MV-4-11 (cell line): ENCODE measurements at regions not wholly inside any gene's neighbourhood (a gene's known extent, or its start where the extent isn't known, plus 50 kb on each side); places are given as distances from the start of the nearest gene placed in this dataset.

ENCODE experiments used
- DNase-seq: peaks from one replicate; lab custom pipeline; 2025; lab: John Stamatoyannopoulos, UW

DNA sequence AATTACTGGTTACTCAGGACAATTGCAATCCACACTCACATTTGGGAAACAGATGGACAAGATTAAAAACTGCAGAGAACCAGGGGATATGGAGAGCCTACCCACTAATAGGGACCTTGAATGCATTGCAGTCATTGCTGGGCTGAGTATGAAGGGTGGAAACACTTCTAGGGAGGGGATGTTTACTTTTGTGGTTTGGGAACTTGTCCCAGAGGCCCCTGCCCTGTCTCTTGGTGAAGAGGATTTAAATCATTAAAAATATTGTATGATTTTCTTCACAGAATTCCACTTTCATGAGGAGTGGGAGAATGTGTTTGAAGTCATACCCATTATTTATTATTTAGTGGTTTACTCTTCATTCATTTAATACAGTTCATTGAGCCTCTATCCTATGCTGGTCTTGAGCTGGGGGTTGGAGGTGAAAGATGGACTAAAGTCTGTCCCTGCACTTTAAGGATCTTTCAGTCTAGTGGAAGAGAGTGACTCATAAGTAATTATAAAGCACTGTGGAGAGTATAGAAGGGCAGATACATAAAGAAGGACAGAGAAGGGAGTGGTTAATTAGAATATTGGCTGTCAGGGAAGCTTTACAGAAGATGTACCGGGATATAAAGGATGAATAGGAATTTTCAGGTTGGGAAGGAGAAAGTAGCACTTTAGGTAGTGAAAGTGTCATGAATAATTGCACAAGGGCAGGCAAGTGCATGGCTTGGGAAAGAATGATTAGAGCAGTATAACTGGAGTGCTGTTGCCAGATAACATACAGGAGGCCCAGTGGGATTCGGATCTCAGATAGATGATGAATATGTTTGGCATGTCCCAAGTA, 313.4 kb downstream of the LPIN1 start:
- DNase-seq, result peak; percentile 10

DNA sequence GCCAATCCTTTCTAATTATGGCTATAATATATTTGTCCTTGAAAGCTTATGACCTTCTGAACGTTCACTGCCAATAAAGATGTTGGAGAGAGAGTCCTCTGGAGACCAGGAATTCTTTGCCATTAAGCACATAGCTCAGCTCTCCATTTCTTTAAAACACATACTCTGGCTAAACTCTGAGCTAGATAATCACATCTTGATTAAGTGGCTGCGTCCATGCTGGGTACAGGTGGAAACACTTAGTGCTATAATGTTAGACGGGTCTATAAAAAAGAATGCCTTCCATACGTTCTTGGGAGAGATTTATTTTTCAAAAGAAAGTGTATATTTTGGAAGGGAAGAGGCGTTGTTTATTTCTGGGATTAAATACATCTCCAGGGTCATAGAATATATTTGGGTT, 314.5 kb downstream of the LPIN1 start:
- DNase-seq, result no peak

DNA sequence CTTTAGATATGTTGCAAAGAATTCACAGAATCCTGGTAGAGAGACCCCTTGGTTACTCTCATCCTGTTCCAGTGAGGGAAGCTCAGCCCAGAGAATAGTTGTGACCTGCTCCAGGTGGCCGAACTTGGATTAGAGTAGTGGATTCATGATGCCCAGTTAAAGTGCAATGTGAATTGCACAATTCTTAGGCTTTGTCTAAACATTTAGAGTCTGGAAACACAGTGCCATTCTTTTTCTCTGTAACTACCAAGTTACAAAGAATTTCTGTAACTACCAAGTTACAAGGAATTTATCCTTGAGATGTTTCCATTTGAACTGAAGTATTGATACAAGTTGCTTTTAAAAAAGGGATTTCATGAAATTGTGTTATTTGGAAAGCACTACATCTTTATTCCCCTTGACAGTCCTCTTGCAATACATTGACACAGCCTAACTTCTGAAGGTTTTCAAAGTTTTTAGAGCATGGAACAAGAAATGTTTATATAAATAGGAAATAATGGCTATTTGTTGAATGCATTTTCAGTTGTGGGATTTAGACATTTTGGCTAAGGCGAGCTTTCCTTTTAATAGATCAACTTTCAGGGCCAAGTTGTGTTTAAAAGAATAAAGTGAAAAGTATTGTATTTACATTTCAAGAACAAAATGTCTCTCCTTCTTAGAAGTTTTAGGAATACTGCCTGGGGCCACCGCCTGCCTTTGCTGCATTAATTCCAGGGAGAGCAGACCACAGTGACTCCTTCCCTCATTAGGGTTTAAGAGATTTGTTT, 315.0 kb downstream of the LPIN1 start:
- no peak for DNase-seq

DNA sequence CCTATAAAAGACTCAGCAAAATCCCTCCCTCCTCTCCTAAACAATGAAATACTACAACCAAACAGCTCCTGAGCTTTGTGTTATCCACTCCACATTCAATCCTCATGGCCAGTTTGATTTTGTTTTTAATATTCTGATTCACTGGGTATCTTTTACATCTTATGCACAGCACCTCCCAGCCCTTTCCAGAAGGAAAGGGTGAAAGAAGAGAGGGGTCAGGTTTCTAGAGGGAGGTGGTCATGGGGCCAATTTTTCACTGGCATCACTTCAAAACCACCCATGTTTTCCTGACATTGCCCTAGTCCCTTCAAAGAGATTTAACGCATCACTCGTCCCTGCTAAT, 315.6 kb downstream of the LPIN1 start:
- DNase-seq, result no peak

DNA sequence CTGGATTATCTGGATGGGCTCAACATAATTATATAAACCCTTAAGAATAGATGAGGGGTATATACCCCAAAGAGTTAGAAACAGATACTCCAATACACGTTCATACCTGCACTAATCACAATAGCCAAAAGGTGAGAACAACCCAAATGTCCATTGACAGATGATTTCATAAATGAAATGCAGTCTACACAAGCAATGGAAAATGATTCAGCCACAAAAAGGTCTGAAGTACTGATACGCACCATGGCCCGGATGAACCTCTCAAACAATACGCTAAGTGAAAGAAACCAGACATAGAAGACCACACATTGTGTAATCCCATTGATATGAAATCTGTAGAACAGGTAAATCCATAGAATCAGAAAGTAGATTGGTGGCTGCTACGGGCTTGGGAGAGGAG, 316.8 kb downstream of the LPIN1 start:
- no peak for DNase-seq

DNA sequence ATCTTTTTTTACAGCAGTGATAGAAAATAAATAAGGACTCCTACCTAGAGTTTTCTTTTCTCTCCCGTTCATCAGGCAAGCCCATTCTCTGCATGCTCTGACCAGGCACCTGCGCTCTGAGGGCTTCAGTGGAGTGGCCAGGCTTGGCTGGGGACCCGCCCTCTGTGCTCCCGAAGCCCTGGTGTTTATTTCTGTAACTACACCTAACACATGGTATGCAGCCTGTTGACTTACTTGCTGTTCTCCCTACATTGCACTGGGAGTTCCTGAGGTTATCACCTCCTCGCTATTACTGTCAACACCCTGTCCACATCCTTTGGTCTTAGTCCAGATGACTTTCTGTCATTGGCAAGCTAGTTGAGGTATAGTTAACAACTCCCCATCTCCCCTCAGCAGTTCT, 317.7 kb downstream of the LPIN1 start:
- DNase-seq, result no peak

DNA sequence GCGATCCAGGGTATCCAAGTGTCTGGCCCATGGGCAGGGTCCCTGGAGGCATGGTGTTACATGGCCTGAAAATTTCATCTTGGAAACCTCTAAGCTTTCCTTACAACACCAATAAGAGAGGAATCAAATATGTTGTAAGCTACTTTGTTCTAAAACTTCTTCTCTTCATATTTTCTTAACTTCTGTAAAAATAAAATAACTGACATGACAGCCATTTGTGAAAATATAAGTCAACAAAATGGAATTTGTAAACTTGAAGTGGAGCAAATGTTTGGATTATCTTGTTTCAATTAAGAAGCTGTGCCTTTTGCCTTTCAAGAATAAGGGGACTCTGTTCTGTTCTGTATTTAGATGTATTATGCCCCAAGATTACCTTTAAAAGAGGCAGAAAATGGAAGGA, 319.7 kb downstream of the LPIN1 start:
- DNase-seq, result no peak

DNA sequence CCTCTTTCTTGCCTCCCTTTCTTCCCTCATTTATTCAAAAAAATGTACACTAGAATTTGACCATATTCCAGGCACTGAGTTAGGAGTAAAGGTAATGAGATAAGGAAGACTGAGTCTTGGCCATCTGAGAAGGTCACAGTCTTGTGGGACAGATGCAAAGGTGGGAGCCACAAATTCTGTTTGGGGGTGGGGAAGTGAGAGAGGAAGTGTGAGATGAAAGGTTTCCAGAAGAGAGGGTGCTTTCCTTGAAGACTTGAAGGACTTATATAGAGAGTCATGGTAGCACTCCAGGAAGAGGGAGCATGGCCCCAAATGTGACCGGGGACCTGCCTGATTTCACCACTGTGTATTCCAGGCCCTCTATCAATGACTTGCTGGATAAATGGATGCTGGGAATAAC, 320.6 kb downstream of the LPIN1 start:
- DNase-seq, result peak; percentile 11

- no peak for DNase-seq
These were observed 322.5 kb downstream of the LPIN1 start for GRCh38 chr2:12068796-12069538.

GRCh38 chr2:12070153-12070552, 323.7 kb downstream of the LPIN1 start:
- no peak for DNase-seq

DNA sequence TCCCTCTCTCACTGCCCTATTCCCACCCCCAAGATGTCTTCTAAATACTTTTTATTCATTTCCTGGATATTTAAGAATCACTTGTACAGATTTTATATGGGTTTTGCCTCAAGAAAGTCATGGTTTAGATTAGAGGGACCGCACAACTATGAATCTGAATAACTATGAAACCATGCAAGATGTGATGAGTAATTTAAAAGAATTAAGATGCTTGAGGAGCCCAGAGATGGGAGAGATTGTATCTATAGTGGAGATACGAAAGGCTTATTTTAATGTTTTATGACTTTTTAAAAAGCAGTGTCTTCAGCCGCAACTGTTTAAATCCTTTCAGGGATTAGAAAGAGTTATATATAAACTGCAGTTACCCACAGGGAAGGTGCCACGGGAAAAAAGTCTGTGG, 324.1 kb downstream of the LPIN1 start:
- peak; percentile 42 for DNase-seq

- DNase-seq, result peak; percentile 85
These were observed 324.9 kb downstream of the LPIN1 start for GRCh38 chr2:12071318-12071717.

- no peak for DNase-seq
These were observed 326.9 kb downstream of the LPIN1 start for GRCh38 chr2:12073217-12073852.

DNA sequence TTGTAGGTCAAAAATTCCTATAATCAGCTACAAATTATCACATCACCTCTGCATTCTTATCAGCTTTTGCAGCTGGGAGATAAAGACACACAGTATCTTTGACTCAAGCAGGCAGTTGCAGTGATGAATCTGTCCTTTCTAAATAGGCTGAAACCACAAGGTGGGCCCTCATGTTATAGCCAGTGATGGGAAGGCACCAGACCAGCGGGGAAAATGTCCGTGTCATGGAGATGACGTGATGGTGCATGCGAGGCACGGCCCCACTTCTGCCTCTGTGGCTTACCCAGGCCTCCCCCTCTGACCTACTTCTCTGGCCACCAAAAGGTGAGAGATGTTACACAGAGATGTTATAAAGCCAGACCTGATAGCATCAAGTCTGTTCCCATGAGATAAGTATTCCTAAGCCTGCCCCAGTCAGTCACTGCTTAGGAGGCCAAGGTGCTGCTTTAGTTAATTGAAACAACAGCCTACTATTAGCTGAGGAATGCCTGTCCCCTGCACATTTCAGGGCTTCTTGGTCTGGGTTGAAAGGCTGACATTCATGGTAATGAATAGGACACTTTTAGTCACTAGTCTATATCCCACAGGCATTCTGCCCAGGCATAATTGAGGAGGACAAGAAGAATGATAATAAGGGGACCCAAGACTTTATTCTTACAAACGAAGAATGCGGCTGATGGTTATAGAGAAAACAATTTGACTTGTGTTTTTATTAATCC, 327.9 kb downstream of the LPIN1 start:
- no peak for DNase-seq

GRCh38 chr2:12074845-12075217, 328.4 kb downstream of the LPIN1 start:
- DNase-seq, result no peak

GRCh38 chr2:12075603-12076002, 329.2 kb downstream of the LPIN1 start:
- no peak for DNase-seq

DNA sequence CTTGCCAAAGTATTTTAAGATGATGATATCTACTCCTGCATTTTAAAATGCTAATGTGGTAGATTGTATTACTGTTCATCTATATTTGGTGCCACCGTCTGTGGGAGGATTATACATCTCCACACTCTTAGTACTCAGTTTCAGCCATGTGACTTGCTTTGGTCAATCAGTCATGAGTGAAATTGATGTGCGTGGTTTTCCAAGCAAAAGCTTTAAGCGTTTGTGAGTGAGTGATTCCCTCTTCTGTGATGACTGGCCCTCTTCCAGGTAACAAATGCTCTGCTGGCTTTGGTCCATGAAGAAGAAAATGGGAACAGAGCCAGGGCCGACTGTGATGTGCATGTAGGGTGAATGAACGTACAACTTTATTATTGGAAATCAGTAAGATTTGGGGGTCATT, 330.4 kb downstream of the LPIN1 start:
- DNase-seq, result peak; percentile 45

- no peak for DNase-seq
These were observed 333.9 kb downstream of the LPIN1 start for GRCh38 chr2:12080360-12080759.

DNA sequence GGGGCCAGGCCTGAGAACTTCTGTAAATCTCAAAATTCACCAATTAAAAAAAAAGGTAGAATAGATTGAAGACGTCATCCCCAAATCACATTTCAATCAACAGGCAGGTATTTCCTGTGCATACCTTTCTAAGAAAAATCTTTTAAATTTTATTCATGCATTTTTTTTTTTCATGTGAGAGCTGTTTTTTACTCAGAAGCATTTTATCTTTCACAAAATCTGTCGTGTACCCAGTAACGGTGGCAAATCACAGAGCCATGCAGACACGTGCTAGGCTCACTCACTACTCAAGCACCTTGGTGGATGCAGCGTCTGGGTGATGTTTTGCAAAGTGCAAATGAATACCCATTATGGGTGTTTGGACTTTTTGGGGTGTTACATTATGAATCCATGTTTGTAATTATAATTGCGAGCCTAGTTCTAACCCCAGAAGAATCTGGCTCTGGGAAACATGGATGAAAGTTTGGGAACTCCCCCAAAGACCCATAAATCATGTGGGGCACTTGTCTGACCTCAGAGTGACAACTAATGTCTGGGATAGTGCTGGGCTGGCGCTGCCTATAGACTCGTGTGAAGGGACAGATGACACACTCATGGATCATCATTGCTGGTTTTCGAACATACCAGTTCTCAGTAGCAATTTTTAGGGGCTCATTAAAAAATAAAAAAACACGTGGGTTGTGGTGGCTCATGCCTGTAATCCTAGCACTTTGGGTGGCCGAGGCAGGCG, 335.2 kb downstream of the LPIN1 start:
- no peak for DNase-seq

- no peak for DNase-seq
These were observed 336.7 kb downstream of the LPIN1 start for GRCh38 chr2:12083081-12083581.
